K562 (cell line): ENCODE measurements at regions not wholly inside any gene's neighbourhood (a gene's known extent, or its start where the extent isn't known, plus 50 kb on each side); places are given as distances from the start of the nearest gene placed in this dataset.

Experiments used
- ATAC-seq: fragments of 200-7000 bp; cut with Tn5 transposase; 3 replicates; pipeline ENCODE4 v1.9.1; 2020; ENCODE audit warnings: moderate library complexity
- BruUV-seq: library from RNA; stranded (reverse); fragments of 400-500 nt; replicated peaks from 2 replicates; lab custom pipeline; 2021; lab: Mats Ljungman, UMichigan
- CTCF ChIA-PET: fragments of 300-600 bp; formaldehyde crosslinking; extraction: SDS; loops from one replicate; lab custom pipeline; 2021; ENCODE audit warnings: low intra/inter-chr PET ratio; lab: Yijun Ruan, JAX
- POLR2A ChIA-PET: fragments of 300-600, 350-650 bp; sonication (Branson Sonifier 250); formaldehyde crosslinking; extraction: SDS; loops from one replicate; lab custom pipeline; 2021; ENCODE audit warnings: antibody characterized with exemption, inconsistent platforms; lab: Yijun Ruan, JAX
- DNase-seq, 4 experiments: peaks; one replicate each; pipeline versions ENCODE4 v3.0.0 to v3.0.0-alpha.2; 2011 to 2018; ENCODE audit warnings: low spot score in 3 of 4, mixed read lengths in 3 of 4; ENCODE audit errors: extremely low read depth in 1 of 4
- FAIRE-seq: peaks from 2 replicates; lab custom pipeline; 2011; peaks lifted over from hg19 to GRCh38; lab: Jason Lieb, UNC
- H2AFZ ChIP-seq: 2 replicates; pipeline ENCODE4 v1.6.0; 2011; ENCODE audit warnings: low read depth, low read length, control low read depth, inconsistent platforms
- H3K27ac ChIP-seq: fragments of 200-600 bp; 3 replicates; pipeline ENCODE4 v1.8.0; 2011; ENCODE audit warnings: low read depth, mild to moderate bottlenecking, control low read depth, inconsistent platforms, low read length, moderate library complexity, mixed read lengths; ENCODE audit errors: extremely low read depth
- H3K27me3 ChIP-seq, 2 experiments: fragments of 300-600 bp in 1 of 2; 2 replicates in 1 of 2; 3 replicates in 1 of 2; pipeline versions ENCODE4 v1.6.0 to v1.8.0; 2011; ENCODE audit warnings: inconsistent platforms in 2 of 2, low read length in 2 of 2, mild to moderate bottlenecking in 1 of 2, mixed read lengths in 1 of 2, moderate library complexity in 1 of 2; ENCODE audit not compliant: control insufficient read depth in 2 of 2, insufficient read depth in 2 of 2
- H3K36me3 ChIP-seq: fragments of 300-600 bp; 3 replicates; pipeline ENCODE4 v1.8.0; 2011; ENCODE audit warnings: mild to moderate bottlenecking, low read length, inconsistent platforms; ENCODE audit not compliant: control insufficient read depth, insufficient read depth
- H3K4me1 ChIP-seq, 2 experiments: fragments of 200-600 bp in 1 of 2; replicated peaks in 1 of 2; 2 replicates in 1 of 2; 3 replicates in 1 of 2; pipeline versions ENCODE4 v1.5.1 to v1.8.0; 2011; ENCODE audit warnings: inconsistent platforms in 2 of 2, low read length in 2 of 2, mild to moderate bottlenecking in 1 of 2, mixed read lengths in 1 of 2, moderate library complexity in 1 of 2; ENCODE audit not compliant: control insufficient read depth in 2 of 2, insufficient read depth in 2 of 2
- H3K4me2 ChIP-seq: 2 replicates; pipeline ENCODE4 v1.6.1; 2011; ENCODE audit warnings: low read length, control low read depth, inconsistent platforms, mixed read lengths; ENCODE audit not compliant: insufficient read depth
- H3K4me3 ChIP-seq: fragments of 200-600 bp; sonication (generic), shearing (Covaris generic); 2 replicates; pipeline ENCODE4 v1.5.1; 2016; ENCODE audit warnings: control low read depth, inconsistent platforms
- H3K79me2 ChIP-seq: fragments of 200-600 bp; 3 replicates; pipeline ENCODE4 v1.8.0; 2011; ENCODE audit warnings: low read length, inconsistent platforms; ENCODE audit not compliant: control insufficient read depth, insufficient read depth
- H3K9ac ChIP-seq, 2 experiments: 2 replicates each; pipeline versions ENCODE4 v1.6.0 to v1.6.1; 2011; ENCODE audit warnings: low read depth in 2 of 2, low read length in 2 of 2, control low read depth in 1 of 2, inconsistent platforms in 1 of 2, mild to moderate bottlenecking in 1 of 2, mixed read lengths in 1 of 2; ENCODE audit not compliant: insufficient read depth in 1 of 2
- H3K9me1 ChIP-seq: one replicate; pipeline ENCODE4 v1.6.0; 2011; ENCODE audit warnings: inconsistent platforms, mild to moderate bottlenecking, low read length, moderate library complexity; ENCODE audit not compliant: control insufficient read depth, insufficient read depth
- H3K9me3 ChIP-seq: replicated peaks from 2 replicates; pipeline ENCODE4 v1.5.1; 2011; ENCODE audit warnings: low read depth, low read length, inconsistent platforms; ENCODE audit not compliant: control insufficient read depth, insufficient read depth
- H4K20me1 ChIP-seq: replicated peaks from 2 replicates; pipeline ENCODE4 v1.6.1; 2011; ENCODE audit warnings: low read length, inconsistent platforms, mixed read lengths; ENCODE audit not compliant: control insufficient read depth, insufficient read depth
- CTBP1 ChIP-seq: fragments of 450-650 bp; IDR thresholded peaks from 2 replicates; pipeline ENCODE4 v1.6.1; 2016; ENCODE audit warnings: borderline replicate concordance
- FOS ChIP-seq: IDR thresholded peaks from 3 replicates; pipeline ENCODE4 v1.6.1; 2011; ENCODE audit not compliant: insufficient read length; ENCODE audit errors: extremely low read depth
- GATA2 ChIP-seq: sonication (generic); formaldehyde crosslinking; IDR thresholded peaks from 2 replicates; pipeline ENCODE4 v1.4.0; 2020; ENCODE audit warnings: mild to moderate bottlenecking, missing genetic modification reagents
- GATAD2B ChIP-seq: fragments of 450-650 bp; IDR thresholded peaks from 2 replicates; pipeline ENCODE4 v1.6.1; 2017; ENCODE audit warnings: mild to moderate bottlenecking, borderline replicate concordance
- MTF1 ChIP-seq: fragments of 250-450 bp; sonication (Bioruptor Pico); IDR thresholded peaks from 2 replicates; pipeline ENCODE4 v1.9.0; 2021; ENCODE audit warnings: moderate library complexity, mild to moderate bottlenecking, inconsistent platforms, borderline replicate concordance
- PHF8 ChIP-seq: fragments of 200-600 bp; sonication (generic); IDR thresholded peaks from 2 replicates; pipeline ENCODE4 v1.6.1; 2012; ENCODE audit warnings: mixed run types, mild to moderate bottlenecking, inconsistent platforms, low read length, moderate library complexity, borderline replicate concordance
- RBM22 ChIP-seq: fragments of 200-400 bp; formaldehyde crosslinking; IDR thresholded peaks from 2 replicates; pipeline ENCODE4 v1.6.1; 2018; ENCODE audit warnings: low read length, low read depth; ENCODE audit not compliant: poor library complexity, severe bottlenecking
- RBM39 ChIP-seq: fragments of 200-400 bp; formaldehyde crosslinking; optimal IDR thresholded peaks from 2 replicates; pipeline ENCODE3; 2018; ENCODE audit warnings: low read depth, low read length
- TAF1 ChIP-seq: IDR thresholded peaks from 2 replicates; pipeline ENCODE4 v1.6.1; 2011; ENCODE audit warnings: mild to moderate bottlenecking, low read length, moderate library complexity; ENCODE audit not compliant: insufficient read depth, control insufficient read depth, severe bottlenecking; ENCODE audit errors: extremely low read depth
- THRAP3 ChIP-seq: fragments of 450-650 bp; IDR thresholded peaks from 2 replicates; pipeline ENCODE4 v1.6.1; 2016; ENCODE audit warnings: mild to moderate bottlenecking, inconsistent platforms, borderline replicate concordance
- TOE1 ChIP-seq, 2 experiments: fragments of 450-650 bp in 1 of 2; sonication (generic) in 1 of 2; formaldehyde crosslinking in 1 of 2; IDR thresholded peaks; 2 replicates each; pipeline versions ENCODE4 v1.7.1 to v1.8.0; 2016 to 2022; ENCODE audit warnings: borderline replicate concordance in 2 of 2, mild to moderate bottlenecking in 2 of 2, antibody characterized with exemption in 1 of 2, inconsistent platforms in 1 of 2, low read depth in 1 of 2, missing genetic modification reagents in 1 of 2, moderate library complexity in 1 of 2
- XRCC5 ChIP-seq: fragments of 200-400 bp; formaldehyde crosslinking; IDR thresholded peaks from 2 replicates; pipeline ENCODE4 v1.6.1; 2017; ENCODE audit warnings: low read depth, mild to moderate bottlenecking, low read length
- ZFX ChIP-seq: sonication (generic); formaldehyde crosslinking; IDR thresholded peaks from 2 replicates; pipeline ENCODE4 v1.8.0; 2022; ENCODE audit warnings: mild to moderate bottlenecking, missing genetic modification reagents, moderate library complexity
- ZNF3 ChIP-seq: fragments of 250-450 bp; sonication (Bioruptor Pico); IDR thresholded peaks from 2 replicates; pipeline ENCODE4 v1.5.0; 2021; ENCODE audit warnings: mild to moderate bottlenecking, moderate library complexity
- ZNF431 ChIP-seq: sonication (generic); formaldehyde crosslinking; IDR thresholded peaks from 2 replicates; pipeline ENCODE4 v1.8.0; 2022; ENCODE audit warnings: mild to moderate bottlenecking, missing genetic modification reagents
- ZNF57 ChIP-seq: fragments of 450-650 bp; formaldehyde crosslinking; IDR thresholded peaks from 2 replicates; pipeline ENCODE4 v1.4.0; 2020; ENCODE audit warnings: mild to moderate bottlenecking, moderate library complexity
- ZNF785 ChIP-seq: fragments of 250-450 bp; sonication (Bioruptor Pico); IDR thresholded peaks from 2 replicates; pipeline ENCODE4 v1.4.0; 2020; ENCODE audit warnings: mild to moderate bottlenecking
- WGBS: fragments of 100-300 bp; shearing (Covaris generic); methylation state at CpG from one replicate; pipeline ENCODE4 v1.1.6; 2016; ENCODE audit warnings: low coverage, mixed read lengths; ENCODE audit not compliant: insufficient coverage; ENCODE audit errors: missing lambda C conversion rate; 5-methylcytosine and 5-hydroxymethylcytosine counted together
- in situ Hi-C: fragments of 300-500 bp; cut with MboI; formaldehyde crosslinking; loops from 4 replicates; pipeline ENCODE4 v1.15.0; 2018; ENCODE audit warnings: inconsistent platforms, mixed read lengths
- intact Hi-C: fragments of 100-400 bp; cut with micrococcal nuclease; formaldehyde crosslinking; loops from 2 replicates; pipeline ENCODE4 v1.14.2; 2022
- TF ChIP-seq, protein P1 (sequence below): sonication (generic); formaldehyde crosslinking; IDR thresholded peaks from 2 replicates; pipeline ENCODE4 v1.8.1; 2022; ENCODE audit warnings: missing genetic modification reagents
- TF ChIP-seq, protein P2 (sequence below): sonication (generic); formaldehyde crosslinking; IDR thresholded peaks from 2 replicates; pipeline ENCODE4 v1.8.1; 2023; ENCODE audit warnings: missing genetic modification reagents, mild to moderate bottlenecking, borderline replicate concordance

DNA sequence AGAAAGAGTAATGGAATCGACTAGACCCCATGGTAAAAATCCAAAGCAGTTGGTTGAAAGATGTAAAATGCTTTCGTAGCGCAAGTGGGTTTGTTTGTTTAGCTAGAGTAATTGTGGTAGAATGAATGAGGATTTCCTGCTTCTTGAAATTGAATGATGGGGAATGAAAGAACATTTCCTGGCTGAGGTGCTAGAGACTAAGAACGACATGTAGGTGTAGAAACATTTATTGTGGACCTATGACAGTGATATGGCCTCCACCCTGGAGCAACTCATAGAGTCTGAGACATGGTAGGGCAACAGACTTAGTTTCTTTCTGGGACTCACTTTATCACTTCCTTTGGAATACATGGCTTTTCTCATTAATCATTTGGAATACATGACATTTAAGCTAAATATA is 467.6 kb upstream of the CFAP20DC start:
- Histone ChIP-seq H3K9me3 (no peaks in the 10 kb centered on the region), H3K9ac (no peak overlapping the region), H3K4me2 (no peak overlapping the region), H2AFZ (no peak overlapping the region), H3K27ac (no peak overlapping the region), H3K9me1 (no peaks in the 10 kb centered on the region), H3K4me1 (no peaks in the 10 kb centered on the region), H3K4me3 (no peak overlapping the region), H3K36me3 (no peaks in the 10 kb centered on the region), H3K27me3 (0 out of 5 replicates have a peak, but pooled peaks cover 0 to 2% of the 10 kb centered on the region in 2 experiments), H4K20me1 (no peaks in the 10 kb centered on the region), H3K79me2 (no peaks in the 10 kb centered on the region)
- no peak for ATAC-seq
- in situ Hi-C loops = no loop called here
- no peak for TF ChIP-seq ZNF57 (CRISPR knock-in tag)
- no peak for TF ChIP-seq TOE1 (IDR thresholded peaks at IDR 0.05; ENCODE audit: borderline replicate concordance)
- no peak for TF ChIP-seq TOE1 (CRISPR knock-in tag; IDR thresholded peaks at IDR 0.05; ENCODE audit: borderline replicate concordance, low read depth)
- no peak for TF ChIP-seq ZFX
- TF ChIP-seq, protein P1, sequence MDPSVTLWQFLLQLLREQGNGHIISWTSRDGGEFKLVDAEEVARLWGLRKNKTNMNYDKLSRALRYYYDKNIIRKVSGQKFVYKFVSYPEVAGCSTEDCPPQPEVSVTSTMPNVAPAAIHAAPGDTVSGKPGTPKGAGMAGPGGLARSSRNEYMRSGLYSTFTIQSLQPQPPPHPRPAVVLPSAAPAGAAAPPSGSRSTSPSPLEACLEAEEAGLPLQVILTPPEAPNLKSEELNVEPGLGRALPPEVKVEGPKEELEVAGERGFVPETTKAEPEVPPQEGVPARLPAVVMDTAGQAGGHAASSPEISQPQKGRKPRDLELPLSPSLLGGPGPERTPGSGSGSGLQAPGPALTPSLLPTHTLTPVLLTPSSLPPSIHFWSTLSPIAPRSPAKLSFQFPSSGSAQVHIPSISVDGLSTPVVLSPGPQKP (CRISPR knock-in tag) = no peak
- TF ChIP-seq ZNF785 = no peak
- TF ChIP-seq RBM22 = no peak
- TF ChIP-seq THRAP3 = no peak
- TF ChIP-seq CTBP1 = no peak
- no peak for TF ChIP-seq PHF8
- TF ChIP-seq TAF1 = no peak
- no peak for TF ChIP-seq ZNF3 (CRISPR knock-in tag)
- no peak for TF ChIP-seq GATA2
- TF ChIP-seq MTF1 (CRISPR knock-in tag) = no peak
- TF ChIP-seq XRCC5 = no peak
- TF ChIP-seq ZNF431 (CRISPR knock-in tag) = no peak
- TF ChIP-seq RBM39 = no peak
- TF ChIP-seq GATAD2B = no peak
- TF ChIP-seq, protein P2, sequence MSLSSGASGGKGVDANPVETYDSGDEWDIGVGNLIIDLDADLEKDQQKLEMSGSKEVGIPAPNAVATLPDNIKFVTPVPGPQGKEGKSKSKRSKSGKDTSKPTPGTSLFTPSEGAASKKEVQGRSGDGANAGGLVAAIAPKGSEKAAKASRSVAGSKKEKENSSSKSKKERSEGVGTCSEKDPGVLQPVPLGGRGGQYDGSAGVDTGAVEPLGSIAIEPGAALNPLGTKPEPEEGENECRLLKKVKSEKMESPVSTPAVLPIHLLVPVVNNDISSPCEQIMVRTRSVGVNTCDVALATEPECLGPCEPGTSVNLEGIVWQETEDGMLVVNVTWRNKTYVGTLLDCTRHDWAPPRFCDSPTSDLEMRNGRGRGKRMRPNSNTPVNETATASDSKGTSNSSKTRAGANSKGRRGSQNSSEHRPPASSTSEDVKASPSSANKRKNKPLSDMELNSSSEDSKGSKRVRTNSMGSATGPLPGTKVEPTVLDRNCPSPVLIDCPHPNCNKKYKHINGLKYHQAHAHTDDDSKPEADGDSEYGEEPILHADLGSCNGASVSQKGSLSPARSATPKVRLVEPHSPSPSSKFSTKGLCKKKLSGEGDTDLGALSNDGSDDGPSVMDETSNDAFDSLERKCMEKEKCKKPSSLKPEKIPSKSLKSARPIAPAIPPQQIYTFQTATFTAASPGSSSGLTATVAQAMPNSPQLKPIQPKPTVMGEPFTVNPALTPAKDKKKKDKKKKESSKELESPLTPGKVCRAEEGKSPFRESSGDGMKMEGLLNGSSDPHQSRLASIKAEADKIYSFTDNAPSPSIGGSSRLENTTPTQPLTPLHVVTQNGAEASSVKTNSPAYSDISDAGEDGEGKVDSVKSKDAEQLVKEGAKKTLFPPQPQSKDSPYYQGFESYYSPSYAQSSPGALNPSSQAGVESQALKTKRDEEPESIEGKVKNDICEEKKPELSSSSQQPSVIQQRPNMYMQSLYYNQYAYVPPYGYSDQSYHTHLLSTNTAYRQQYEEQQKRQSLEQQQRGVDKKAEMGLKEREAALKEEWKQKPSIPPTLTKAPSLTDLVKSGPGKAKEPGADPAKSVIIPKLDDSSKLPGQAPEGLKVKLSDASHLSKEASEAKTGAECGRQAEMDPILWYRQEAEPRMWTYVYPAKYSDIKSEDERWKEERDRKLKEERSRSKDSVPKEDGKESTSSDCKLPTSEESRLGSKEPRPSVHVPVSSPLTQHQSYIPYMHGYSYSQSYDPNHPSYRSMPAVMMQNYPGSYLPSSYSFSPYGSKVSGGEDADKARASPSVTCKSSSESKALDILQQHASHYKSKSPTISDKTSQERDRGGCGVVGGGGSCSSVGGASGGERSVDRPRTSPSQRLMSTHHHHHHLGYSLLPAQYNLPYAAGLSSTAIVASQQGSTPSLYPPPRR = no peak
- no peak for TF ChIP-seq FOS
- BruUV-seq = no TSS peak
- WGBS = 0% methylated on average over 4 of the region's 4 CpGs
- intact Hi-C loops = no loop called here
- ChIA-PET POLR2A (no interaction called here), CTCF (no interaction called here)
- FAIRE-seq = no peak
- DNase-seq = no peak
